HG03039 (cell line): ENCODE measurements at regions not wholly inside any gene's neighbourhood (a gene's known extent, or its start where the extent isn't known, plus 50 kb on each side); places are given as distances from the start of the nearest gene placed in this dataset.
A peak's percentile ranks its signal among the peaks of the same experiment; 100 is the strongest.

Experiments
- ATAC-seq: cut with Tn5 transposase; IDR thresholded peaks from one replicate; pipeline ENCODE4 v1.9.1; 2021; ENCODE audit warnings: mild to moderate bottlenecking, moderate library complexity; ENCODE audit not compliant: unreplicated experiment

DNA sequence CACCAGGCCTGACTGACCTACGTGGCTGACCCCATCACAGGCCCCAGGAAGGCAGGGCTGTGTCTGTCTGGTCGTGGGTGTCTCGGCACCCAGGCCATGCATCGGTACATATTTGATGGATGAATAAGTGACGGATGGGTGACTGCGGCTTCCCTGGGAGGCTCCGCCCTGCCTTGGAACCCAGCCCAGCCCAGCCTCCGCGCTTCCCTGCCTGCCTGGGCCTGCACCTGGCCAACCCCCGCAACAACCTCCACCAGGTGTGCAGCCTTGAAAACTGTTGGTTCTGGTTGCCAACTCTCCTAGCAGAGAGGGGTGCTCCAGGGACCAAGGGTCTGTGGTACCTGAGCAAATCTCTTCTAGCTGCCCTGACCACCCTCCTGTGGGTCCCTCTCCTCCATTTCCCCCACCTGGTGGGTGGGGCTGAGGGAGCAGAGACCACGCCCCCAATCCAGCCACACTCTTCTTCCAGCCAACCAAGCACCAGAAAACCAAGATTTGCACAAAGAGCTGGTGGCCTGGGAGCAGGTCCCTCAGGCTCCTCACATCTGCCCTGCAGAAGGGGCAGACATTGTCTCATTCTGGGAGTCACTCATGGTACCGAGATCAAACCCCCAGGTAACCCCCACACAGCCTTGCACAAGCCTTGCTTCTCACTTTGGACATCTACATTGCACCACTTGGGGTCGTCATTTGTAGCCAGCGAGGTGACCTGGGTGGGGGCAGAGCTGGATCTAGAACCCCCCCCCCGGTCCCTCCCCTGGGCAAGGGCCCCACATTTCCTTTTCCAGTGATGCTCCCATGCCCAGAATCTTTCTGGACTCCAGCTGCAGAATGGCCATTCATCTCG, 100.6 kb upstream of the IER5L start:
- no peak for ATAC-seq

DNA sequence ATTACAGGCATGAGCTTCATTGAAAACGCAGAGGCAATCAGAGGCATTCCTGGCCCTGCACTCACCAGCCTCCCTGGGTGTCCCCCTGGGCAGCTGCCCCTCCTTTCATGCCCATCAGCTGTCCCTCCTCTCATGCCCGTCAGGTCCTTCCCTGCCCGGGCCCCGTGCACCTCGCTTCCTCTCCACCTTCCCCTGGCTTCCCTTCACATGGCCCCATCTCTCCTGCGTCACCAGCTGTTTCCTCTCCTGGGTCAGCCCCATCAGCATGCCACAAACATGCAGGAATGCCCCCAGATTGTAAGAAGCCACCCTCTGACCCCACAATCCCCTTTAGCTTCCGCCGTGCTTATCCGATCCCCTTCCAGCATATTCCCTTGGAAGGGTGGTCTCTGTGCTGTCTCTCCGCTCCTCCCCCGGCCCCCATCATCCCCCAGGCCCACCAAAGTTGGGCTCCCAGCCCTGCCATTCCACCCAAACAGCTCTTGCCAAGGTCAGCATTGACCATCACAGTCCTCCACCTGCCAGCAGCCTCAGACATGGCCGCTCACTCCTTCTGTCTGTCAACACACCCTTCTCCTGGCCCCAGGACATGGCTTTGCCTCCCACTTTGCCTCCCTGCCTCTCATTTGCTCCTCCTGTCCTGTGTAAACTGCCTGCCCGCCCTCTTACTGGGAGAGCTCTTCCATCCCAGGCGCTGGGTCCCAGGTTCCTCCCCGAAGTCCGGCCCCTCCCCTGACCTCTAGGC, 98.6 kb upstream of the IER5L start:
- no peak for ATAC-seq

DNA sequence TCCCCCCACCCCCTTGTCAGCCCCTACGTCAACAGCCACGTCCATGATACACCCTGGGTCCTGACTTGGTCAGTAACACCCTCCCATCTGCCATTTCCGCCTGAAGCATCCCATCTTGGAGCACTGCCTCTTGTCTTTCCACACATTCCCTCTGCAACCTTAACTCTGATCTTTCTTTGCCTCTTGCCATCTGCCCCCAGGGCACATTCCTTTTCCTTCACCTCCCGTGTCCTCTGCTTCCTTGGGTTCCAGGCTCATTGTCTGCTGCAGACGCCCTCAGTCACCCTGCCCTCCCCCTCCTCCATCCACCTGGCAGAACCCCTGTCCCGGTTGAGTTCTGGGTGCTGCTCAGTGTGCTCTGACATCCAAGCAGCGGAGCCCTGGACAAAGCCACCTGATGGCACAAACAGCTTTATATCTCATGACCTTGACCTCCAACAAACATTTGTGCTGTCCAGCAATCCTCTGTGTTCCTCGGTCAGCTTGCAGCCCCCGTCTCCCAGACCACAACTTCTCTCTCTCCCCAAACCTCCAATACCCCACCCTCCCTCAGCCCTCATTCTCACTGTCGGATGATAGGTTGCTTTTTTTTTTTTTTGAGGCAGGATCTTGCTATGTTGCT, 97.7 kb upstream of the IER5L start:
- no peak for ATAC-seq

DNA sequence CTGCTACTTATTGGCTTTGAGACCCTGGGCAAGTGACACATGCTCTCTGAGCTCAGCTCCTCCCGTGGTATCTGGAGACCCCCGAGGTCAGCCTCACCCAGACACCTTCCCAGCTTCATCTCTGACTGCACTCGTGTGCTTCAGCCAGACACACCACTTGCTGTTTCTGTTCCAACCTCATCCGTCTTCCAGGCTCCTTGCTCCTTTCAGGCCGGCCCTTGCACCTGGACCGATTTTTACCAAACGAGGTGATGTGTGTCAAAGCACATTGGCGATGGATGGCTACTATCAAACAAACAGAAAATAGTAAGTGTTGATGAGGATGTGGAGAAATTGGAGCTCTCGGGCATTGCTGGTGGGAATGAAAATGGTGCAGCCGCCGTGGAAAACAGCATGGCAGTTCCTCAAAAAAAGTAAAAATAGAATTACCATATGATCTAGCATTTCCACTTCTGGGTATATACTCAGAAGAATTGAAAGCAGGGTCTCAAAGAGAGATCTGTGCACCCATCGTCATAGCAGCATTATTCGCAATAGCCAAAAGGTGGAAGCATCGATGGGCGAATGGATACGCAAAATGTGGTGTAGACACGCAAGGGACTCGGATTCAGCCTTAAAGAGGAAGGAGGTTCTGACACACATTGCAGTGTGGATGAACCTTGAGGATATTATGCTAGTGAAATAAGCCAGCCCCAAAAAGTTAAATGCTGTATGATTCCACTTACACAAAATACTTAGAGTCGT, 96.1 kb upstream of the IER5L start:
- ATAC-seq, result no peak

DNA sequence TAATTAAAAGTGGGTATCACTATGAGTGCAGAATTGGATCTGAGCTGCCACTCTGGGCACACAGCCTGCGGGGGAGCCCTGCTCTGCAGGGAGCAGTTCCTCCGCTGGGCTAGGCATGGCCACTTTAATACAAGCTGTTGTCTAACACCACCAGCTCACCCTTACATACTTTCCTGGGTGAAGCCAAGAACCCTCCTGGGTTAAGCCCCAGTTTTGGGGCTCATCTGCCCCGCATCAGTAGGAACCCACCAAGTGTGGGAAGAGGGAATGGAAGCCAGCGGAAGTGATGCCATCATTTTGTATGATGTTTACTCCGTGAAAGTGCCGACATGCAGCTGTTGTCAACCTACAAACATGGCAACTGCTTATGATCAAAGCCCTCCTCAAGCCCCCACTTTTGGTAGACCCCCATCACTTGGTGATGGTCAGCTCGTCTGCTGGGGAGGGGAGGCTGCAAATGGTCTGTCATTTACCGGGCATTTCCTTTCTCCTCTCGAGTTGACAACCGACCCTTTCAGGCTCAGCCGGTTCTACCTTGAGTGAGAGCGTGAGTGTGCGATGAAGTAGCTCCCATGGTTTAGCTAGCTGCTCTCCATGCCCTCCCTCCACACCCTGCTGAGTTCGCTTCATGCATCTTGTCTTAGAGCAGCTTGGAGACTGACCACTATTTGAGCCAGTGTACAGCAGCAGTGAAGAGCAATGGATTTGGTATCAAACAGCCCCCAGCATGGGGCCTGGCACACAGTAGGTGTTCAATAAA, 95.3 kb upstream of the IER5L start:
- no peak for ATAC-seq

DNA sequence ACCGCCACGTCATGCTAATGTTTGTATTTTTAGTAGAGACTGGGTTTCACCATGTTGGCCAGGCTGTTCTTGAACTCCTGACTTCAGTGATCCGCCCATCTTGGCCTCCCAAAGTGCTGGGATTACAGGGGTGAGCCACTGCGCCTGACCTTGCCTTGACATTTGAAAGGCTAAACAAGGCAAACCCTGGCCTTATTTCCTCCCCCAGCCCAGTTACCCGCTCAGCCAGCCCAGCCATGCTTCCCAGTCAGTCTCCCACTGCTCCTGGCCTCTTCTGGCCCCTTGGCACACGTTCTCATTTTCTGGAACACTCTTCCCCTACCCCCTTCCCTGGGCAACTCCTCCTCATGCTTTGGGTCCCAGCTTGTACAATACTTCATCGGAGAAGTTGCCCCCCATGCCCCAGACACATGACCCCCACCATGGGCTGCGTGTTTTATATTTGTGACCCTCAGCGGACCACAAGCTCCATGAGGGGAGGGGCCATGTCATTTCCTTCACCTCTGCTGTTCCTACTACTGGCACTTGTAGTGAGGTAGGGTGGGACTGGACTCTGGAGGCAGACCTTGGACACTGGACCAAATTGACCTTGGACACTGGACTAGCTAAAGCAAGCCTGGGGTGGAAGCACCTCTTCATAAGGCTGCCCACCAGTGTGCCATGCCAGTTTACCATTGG, 94.4 kb upstream of the IER5L start:
- no peak for ATAC-seq

DNA sequence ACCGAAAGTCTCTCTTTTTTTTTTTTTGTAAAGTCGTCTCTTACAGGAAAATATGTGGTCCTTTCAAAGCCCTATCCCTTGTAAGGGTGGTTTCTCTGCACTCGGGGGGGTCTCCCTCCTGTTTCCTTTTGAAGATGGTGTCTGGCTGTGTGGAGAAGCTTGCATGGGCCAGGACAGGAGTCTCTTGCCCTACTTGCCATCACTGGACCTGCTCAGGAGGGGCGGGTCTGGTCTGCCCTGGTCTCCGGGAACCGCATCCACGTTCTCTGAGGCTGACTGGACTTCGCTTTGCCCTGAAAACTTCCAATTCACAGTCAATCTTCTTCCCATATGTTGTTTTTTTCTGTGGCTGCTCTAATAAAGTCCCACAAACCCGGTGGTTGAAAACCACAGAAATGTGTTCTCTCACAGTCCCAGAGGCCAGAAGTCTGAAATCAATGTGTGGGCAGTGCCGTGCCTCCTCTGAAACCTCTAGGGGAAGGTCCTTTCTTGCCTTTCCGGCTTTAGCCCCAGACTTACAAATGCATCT, 92.9 kb upstream of the IER5L start:
- ATAC-seq, result peak; percentile 47

DNA sequence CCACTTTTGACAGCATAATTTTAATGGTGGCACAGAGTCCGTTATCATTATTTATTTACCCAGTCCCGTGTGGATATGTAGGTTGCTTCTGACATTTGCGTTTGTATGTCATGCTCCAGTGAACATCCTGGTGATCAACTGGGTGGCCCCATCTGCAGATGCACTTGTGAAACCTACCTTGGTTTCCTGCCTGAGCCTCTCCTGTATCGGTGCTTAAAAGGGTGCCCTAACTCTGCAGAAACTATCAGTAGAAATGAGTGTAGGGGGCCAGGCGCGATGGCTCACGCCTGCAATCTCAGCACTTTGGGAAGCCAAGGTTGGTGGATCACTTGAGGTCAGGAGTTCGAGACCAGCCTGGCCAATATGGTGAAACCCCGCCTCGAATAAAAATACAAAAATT, 92.1 kb upstream of the IER5L start:
- peak; percentile 57 for ATAC-seq

DNA sequence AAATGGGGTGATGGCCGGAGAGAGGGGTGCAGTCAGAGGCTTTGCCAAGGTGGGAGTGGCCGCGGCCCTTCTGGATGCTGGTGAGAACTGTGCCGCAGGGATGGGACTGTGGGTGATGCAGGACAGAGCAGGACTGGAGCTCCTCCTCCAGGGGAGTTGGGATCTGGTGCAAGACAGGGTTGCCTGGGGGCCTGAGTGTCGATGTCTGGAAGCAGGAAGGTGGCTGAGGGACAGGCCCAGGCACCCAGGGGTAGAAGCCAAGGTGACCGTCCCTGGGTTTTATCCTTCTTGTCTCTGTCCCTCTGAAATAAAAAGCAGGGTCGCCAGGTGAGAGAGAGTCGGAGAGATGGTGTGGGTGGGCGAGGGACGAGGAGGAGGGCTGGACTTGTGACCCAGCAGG, 89.1 kb upstream of the IER5L start:
- no peak for ATAC-seq

DNA sequence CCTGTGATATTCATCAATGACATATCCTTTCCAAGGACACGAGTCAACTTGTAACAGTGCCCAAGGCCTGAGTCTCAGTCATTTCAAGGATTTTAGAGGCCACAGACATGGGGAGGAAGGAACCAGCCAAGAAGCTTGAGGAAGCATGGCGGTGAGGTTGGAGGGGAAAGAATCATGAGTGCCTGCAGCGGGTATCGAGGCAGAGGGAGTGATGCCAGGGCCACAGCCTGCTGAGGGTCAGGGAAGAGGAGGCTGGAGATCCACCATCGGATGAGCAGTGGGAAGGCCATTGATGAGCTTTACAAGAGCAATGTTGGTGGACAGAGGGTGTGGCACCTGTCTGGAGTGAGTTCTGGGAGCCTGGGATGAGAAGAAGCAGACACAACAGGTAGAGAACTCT, 88.5 kb upstream of the IER5L start:
- ATAC-seq, result no peak

DNA sequence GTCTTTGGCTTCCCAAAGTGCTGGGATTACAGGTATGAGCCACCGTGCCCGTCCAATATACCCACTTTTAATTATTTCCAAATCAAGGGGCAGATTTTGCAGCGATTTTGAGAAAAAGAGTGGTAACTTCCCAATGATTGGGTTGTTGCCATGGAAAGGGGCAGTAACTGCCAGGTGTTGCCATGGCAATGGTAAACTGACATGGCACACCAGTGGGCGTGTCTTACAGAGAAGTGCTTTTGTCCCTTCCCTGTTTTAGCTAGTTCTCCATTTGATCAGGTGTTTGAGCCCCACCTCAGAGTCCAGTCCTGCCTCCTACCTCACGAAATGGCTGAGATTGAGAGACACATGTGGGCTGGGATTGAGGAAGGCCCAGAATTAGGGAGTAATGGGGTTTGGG, 86.3 kb upstream of the IER5L start:
- ATAC-seq, result no peak

DNA sequence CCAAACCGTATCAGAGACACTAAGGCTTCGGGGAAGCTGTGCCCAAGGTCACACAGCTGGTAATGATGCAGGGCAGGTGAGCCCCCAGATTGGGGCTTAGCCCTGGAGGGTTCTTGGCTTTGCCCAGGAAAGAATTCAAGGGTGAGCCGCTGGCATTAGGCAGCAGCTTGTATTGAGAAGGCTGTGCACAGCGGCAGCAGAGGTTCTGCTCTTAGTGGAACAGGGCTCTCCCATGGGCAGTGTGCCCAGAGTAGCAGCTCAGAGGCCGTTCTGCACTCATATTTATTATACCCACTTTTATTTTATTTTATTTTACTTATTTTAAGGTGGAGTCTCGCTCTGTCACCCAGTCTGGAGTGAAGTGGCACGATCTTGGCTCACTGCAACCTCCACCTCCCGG, 85.8 kb upstream of the IER5L start:
- ATAC-seq, result no peak

DNA sequence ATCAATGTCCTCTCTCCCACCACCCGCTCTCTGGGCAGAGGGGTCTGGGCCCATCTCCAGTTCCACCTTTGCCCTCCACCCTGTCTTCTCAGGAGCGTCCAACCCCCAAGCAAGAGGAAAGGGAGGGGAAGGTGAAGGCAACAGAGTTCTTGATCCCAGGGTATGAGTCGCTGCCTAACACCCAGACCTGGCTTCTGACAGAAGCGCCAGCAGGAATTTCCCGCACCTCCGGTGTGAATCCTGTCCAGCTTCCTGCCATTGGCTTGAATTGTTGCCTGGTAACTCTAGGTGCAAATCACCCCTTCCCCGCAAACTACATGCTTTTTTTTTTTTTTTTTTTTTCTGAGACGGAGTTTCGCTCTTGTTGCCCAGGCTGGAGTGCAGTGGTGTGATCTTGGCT, 84.2 kb upstream of the IER5L start:
- ATAC-seq, result no peak

DNA sequence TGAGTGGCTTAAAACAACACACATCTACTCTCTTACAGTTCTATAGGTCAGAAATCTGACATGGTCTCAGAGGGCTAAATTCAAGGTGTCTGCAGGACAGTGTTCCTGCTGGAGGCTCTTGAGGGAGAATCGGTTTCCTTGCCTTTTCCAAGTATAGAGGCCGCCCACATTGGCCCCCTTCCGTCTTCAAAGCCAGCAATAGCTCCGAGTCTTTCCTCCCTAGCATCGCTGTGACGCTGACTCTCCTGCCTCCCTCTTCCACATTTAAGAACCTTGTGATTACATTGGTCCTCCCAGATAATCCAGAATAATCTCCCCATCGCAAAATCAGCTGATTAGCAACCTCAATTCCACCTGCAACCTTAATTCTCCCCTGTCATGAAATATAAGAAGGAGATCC, 81.3 kb upstream of the IER5L start:
- ATAC-seq, result no peak

DNA sequence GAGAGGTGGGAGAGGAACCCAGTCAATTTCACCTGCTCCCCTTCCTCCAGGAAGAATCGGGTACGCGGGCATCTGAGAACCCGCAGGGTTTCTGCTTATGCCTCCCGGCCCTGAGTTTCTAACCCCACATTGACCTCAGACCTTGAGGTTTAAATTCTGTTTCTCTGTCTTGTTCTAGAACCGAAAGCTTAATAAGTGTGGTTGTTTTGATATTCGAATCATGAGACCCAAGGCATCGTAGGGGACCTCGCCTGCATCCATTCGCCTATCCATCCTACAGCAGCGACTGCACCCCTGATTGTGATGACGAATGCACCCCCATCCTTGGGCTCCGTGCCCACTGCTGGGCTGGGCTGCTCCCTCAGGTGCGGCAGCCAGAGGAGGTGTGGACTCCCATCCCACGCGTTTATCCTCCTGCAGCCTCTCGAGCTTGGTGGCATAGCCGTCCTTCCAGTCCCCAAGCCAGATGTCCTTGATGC, 80.8 kb upstream of the IER5L start:
- ATAC-seq, result no peak

DNA sequence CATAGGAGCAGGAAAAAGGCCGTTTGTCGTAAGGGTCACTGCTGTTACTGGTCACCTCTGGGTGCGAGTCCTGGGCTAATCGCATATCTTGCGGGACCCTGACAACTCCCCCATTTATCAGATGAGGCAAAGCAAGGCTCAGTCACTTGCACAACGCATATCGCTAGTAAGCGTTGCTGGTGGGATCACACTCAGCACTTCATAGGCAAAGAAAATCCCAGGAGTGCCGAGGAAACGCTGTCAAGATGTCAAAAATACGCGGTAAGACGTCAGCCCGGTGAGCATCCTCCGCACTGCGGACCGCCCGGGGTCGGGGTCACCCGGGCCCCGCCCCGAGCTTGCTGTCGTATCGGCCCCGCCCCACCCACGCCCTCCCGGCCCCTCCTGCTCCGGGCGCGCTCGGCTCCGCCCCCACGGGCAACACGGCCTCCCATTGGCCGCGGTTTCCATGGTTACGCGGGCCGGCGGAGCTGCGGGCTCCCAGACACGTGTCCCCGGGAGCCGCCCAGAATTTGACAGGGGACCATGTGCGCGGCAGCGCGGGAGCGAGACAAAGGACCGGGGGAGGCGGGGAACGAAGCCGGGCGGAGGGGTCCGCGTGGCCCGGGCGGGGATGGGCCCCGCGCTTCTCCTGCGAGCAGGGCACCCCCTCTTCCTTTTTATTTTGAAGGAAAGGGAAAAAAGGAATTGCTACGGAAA, 80.2 kb upstream of the IER5L start:
- no peak for ATAC-seq

DNA sequence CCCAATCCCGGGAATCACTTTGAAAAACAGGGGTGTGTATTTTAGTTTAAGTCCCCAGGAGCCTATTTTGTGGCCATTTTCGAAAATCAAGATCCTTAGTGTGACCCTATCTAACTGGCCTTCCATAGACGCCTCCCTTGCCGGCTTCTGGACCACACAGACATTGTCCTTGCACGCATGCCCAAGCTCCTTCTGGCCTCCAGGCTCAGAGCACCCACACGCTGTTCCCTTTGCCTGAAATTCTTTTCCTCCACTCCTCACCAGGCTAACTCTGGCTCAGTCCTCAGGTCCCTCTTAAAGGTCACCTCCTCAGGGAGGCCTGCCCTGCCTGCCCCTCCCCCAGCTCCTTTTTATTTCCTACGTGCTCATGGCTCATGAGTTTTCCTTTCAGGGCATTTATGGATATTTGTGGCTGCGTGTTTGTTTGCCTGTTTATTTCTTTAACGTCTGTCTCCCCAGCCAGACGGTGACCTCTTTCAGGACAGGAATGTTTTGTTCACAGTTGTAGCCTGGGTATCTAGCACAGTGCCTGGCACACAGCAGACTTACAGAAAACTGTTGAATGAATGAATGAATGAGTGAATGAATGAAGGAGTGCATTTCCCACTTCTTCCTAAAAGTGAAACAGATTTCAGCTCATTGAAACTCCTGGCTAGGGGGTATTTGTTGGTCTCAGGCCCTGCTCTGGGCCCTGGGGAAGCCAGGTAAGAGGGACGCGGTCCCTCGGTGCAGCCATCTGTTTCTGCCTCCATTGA, 79.1 kb upstream of the IER5L start:
- no peak for ATAC-seq

DNA sequence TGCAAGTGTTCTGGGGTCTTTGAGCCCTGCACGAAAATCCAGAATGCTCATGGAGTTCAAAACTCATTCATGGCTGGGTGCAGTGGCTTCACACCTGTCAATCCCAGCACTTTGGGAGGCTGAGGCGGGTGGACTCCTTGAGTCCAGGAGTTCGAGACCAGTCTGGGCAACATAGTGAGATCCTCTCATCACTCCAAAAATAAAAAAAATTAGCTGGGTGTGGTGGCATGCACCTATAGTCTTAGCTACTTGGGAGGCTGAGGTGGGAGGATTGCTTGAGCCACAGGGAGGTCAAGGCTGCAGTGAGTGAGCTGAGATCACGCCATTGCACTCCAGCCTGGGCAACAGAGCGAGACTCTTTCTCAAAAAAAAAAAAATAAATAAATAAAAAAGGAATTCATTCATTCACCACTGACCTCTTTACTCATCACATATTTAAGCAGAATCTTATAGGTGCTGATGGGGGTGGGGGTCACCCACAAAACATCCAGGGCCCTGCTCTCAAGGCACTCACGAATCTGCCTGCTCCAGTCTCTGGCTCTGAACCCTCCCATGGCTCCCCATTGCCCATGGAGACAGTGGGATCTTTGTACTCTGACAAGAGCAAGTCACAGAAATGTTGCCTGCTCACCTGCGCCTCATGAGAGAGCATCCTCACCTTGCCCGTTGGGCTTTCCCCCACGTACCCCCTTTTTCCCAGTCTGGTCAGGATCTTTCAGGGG, 76.7 kb upstream of the IER5L start:
- no peak for ATAC-seq
